ENCODE measurements at regions not wholly inside any gene's neighbourhood (a gene's known extent, or its start where the extent isn't known, plus 50 kb on each side); places are given as distances from the start of the nearest gene placed in this dataset.

DNA sequence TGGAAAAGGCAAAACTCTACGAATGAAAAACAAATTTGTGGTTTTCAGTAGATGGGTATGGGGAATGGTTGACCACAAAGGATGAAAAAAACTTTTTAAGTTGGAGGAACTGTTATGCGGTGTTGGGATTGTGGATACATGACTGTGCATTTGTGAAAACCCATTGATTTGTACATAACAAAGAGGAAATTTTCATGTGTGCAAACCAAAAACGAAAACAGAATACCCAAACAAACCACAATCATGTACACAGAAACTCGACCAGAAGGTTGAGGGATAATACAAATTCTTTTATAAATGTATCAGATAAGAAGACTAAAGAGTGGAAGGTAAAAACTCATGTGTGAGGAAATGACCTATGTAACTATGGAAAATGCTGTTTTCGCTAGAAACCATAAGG, 1012.4 kb downstream of the CDH18 start:
- DNase-seq (ENCODE audit: low read depth in 1 of 2, low spot score in 1 of 2), result no peak
- Histone ChIP-seq H3K4me3 (replicated peaks; ENCODE audit: insufficient read depth, low read length) (no peak overlapping the region), H3K27ac (replicated peaks) (no peak overlapping the region), H3K27me3 (ENCODE audit: insufficient read depth, poor library complexity, severe bottlenecking) (no peaks in the 10 kb centered on the region)
- TF ChIP-seq SPI1 (IDR thresholded peaks at IDR 0.05; ENCODE audit: borderline replicate concordance, low read depth) (no peak), GABPA (IDR thresholded peaks at IDR 0.05; ENCODE audit: low read depth) (no peak), POLR2AphosphoS5 (IDR thresholded peaks at IDR 0.05; ENCODE audit: low read depth) (no peak)
- TF ChIP-seq, protein P1, sequence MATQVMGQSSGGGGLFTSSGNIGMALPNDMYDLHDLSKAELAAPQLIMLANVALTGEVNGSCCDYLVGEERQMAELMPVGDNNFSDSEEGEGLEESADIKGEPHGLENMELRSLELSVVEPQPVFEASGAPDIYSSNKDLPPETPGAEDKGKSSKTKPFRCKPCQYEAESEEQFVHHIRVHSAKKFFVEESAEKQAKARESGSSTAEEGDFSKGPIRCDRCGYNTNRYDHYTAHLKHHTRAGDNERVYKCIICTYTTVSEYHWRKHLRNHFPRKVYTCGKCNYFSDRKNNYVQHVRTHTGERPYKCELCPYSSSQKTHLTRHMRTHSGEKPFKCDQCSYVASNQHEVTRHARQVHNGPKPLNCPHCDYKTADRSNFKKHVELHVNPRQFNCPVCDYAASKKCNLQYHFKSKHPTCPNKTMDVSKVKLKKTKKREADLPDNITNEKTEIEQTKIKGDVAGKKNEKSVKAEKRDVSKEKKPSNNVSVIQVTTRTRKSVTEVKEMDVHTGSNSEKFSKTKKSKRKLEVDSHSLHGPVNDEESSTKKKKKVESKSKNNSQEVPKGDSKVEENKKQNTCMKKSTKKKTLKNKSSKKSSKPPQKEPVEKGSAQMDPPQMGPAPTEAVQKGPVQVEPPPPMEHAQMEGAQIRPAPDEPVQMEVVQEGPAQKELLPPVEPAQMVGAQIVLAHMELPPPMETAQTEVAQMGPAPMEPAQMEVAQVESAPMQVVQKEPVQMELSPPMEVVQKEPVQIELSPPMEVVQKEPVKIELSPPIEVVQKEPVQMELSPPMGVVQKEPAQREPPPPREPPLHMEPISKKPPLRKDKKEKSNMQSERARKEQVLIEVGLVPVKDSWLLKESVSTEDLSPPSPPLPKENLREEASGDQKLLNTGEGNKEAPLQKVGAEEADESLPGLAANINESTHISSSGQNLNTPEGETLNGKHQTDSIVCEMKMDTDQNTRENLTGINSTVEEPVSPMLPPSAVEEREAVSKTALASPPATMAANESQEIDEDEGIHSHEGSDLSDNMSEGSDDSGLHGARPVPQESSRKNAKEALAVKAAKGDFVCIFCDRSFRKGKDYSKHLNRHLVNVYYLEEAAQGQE (IDR thresholded peaks at IDR 0.05; ENCODE audit: insufficient replicate concordance, low read depth), result no peak
- TF ChIP-seq, protein P2, sequence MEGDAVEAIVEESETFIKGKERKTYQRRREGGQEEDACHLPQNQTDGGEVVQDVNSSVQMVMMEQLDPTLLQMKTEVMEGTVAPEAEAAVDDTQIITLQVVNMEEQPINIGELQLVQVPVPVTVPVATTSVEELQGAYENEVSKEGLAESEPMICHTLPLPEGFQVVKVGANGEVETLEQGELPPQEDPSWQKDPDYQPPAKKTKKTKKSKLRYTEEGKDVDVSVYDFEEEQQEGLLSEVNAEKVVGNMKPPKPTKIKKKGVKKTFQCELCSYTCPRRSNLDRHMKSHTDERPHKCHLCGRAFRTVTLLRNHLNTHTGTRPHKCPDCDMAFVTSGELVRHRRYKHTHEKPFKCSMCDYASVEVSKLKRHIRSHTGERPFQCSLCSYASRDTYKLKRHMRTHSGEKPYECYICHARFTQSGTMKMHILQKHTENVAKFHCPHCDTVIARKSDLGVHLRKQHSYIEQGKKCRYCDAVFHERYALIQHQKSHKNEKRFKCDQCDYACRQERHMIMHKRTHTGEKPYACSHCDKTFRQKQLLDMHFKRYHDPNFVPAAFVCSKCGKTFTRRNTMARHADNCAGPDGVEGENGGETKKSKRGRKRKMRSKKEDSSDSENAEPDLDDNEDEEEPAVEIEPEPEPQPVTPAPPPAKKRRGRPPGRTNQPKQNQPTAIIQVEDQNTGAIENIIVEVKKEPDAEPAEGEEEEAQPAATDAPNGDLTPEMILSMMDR (IDR thresholded peaks at IDR 0.05; ENCODE audit: insufficient read depth, low read length), result no peak

DNA sequence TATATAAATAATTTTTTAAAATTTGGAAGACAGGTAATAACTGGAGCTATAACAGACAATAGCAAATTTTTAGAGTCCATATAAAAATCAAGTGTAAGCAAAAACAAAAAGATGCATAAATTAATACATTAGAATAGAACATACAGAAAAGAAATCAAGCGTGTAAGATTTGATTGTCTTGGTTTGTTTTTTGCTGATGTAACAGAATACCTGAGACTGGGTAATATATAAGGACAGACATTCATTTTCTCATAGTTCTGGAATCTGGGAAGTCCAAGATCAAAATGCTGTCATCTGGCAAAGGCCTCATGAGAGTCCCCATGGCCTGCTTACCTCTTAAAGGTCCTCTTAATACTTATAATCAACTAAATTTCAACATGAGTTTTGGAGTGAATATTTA, 1010.1 kb downstream of the CDH18 start:
- no peak for DNase-seq (ENCODE audit: low read depth in 1 of 2, low spot score in 1 of 2)
- no peak overlapping the region for H3K27ac ChIP-seq (replicated peaks)
- TF ChIP-seq SPI1 (IDR thresholded peaks at IDR 0.05; ENCODE audit: borderline replicate concordance, low read depth), result no peak
- TF ChIP-seq, protein P2 (IDR thresholded peaks at IDR 0.05; ENCODE audit: insufficient read depth, low read length), result no peak
- TF ChIP-seq GABPA (IDR thresholded peaks at IDR 0.05; ENCODE audit: low read depth), result no peak
- H3K4me3 ChIP-seq (replicated peaks; ENCODE audit: insufficient read depth, low read length), result no peak overlapping the region
- no peaks in the 10 kb centered on the region for H3K27me3 ChIP-seq (ENCODE audit: insufficient read depth, poor library complexity, severe bottlenecking)

DNA sequence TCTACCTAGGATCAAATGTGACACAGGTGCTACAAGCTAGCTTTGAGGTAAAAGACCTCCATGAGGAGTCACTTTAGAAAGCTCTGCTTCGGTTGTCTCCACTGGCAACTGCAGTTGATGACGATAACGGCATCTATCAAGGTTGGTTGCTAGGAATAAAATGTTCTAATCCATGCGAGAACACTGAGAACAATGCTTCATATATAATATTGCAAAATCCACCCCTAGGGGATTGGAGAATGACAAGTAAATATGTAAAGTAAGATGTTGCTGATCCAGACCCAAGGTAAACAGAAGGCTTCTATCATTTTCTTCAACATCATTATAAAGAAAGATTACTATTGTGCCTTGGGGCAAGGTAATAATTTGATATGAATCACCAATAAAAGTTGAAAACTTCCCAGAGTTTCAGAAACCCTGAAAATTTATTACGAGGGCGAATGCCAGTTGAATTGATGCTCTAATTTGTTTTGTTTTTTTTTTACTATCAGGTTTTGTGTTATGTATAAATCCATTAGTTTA, 1003.4 kb downstream of the CDH18 start:
- no peak for DNase-seq (ENCODE audit: low read depth in 1 of 2, low spot score in 1 of 2)
- Histone ChIP-seq H3K27ac (replicated peaks) (no peak overlapping the region), H3K27me3 (ENCODE audit: insufficient read depth, poor library complexity, severe bottlenecking) (no peaks in the 10 kb centered on the region), H3K4me3 (replicated peaks; ENCODE audit: insufficient read depth, low read length) (no peak overlapping the region)
- TF ChIP-seq POLR2AphosphoS5 (IDR thresholded peaks at IDR 0.05; ENCODE audit: low read depth), result no peak
- no peak for TF ChIP-seq SPI1 (IDR thresholded peaks at IDR 0.05; ENCODE audit: borderline replicate concordance, low read depth)
- no peak for TF ChIP-seq GABPA (IDR thresholded peaks at IDR 0.05; ENCODE audit: low read depth)
- TF ChIP-seq, protein P2 (IDR thresholded peaks at IDR 0.05; ENCODE audit: insufficient read depth, low read length), result no peak
- TF ChIP-seq, protein P1 (IDR thresholded peaks at IDR 0.05; ENCODE audit: insufficient replicate concordance, low read depth), result no peak

DNA sequence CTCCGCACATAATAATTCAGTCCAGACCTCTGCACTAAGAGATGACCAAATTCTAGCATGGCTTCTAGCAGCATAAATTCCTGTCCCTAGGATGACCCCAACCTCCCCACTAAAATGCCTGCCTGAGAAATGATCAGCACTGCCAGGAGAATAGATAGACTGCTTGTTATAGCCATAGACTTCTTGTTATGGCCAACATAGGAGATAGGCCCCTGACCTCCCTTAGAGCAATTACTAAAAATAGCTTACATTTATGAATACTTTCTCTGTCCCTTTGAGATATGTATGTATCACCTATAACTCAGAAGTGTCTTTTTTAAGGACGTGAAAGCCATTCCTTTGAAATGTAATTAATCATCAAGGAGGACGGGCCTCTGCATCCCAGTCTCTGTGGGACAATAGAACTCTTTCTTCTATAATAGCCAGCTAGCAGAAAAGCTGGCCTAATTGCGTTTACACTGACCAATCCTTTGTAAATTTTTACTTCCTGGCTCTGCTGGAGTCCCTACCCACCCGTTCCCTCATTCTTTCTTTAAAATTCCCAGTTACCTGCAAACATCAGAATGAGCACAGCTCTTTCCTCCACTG, 1002.7 kb downstream of the CDH18 start:
- Histone ChIP-seq H3K4me3 (replicated peaks; ENCODE audit: insufficient read depth, low read length) (no peak overlapping the region), H3K27me3 (ENCODE audit: insufficient read depth, poor library complexity, severe bottlenecking) (no peaks in the 10 kb centered on the region), H3K27ac (replicated peaks) (no peak overlapping the region)
- no peak for DNase-seq (ENCODE audit: low read depth in 1 of 2, low spot score in 1 of 2)
- TF ChIP-seq POLR2AphosphoS5 (IDR thresholded peaks at IDR 0.05; ENCODE audit: low read depth) (no peak), SPI1 (IDR thresholded peaks at IDR 0.05; ENCODE audit: borderline replicate concordance, low read depth) (no peak)
- TF ChIP-seq, protein P1 (IDR thresholded peaks at IDR 0.05; ENCODE audit: insufficient replicate concordance, low read depth), result no peak

Data from HL-60 (cell line).